ENCODE measurements at regions not wholly inside any gene's neighbourhood (a gene's known extent, or its start where the extent isn't known, plus 50 kb on each side); places are given as distances from the start of the nearest gene placed in this dataset.

GRCh38 chr7:125253452-125254190 is 324.0 kb upstream of the POT1 start:
- TF ChIP-seq ARNTL (CRISPR knock-in tag; IDR thresholded peaks at IDR 0.05; ENCODE audit: borderline replicate concordance, low read depth) (no peak), CREB5 (CRISPR knock-in tag; IDR thresholded peaks at IDR 0.05; ENCODE audit: low read depth) (0 out of 2 replicates have a peak, but pooled peaks have one; percentile 59), SNAI2 (CRISPR knock-in tag; IDR thresholded peaks at IDR 0.05) (no peak)
